Muscle of arm (tissue), 1 donor: ENCODE measurements at regions not wholly inside any gene's neighbourhood (a gene's known extent, or its start where the extent isn't known, plus 50 kb on each side); places are given as distances from the start of the nearest gene placed in this dataset.

Source experiments
- DNase-seq: peaks from one replicate; pipeline ENCODE4 v3.0.0-alpha.2; 2013

DNA sequence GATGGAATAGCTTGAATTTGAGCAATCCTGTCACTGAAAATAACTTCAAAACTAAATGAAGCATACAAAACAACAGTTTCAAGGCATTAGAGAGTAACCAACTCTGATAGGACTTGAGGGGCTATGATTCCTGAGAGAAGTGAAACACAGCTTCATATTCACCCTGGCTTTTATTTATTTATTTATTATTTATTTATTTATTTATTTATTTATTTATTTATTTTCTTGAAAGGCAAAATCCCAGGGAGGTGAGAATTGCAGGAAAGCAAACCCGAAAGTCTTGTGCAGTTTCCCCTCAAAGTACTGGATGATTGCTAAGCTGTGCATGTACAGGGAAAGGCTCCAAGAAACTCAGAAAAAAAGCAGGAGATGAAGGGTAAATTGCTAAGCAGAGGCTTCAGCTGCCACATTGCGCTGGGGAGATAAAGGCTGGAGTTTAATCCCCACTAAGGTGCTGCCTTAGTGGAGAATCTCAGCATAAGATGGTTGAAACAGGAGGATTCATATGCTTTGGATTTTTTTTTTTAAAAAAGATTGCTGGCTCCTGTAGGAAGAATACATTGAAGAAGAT, 72.9 kb upstream of the COL24A1 start:
- DNase-seq: no peak

DNA sequence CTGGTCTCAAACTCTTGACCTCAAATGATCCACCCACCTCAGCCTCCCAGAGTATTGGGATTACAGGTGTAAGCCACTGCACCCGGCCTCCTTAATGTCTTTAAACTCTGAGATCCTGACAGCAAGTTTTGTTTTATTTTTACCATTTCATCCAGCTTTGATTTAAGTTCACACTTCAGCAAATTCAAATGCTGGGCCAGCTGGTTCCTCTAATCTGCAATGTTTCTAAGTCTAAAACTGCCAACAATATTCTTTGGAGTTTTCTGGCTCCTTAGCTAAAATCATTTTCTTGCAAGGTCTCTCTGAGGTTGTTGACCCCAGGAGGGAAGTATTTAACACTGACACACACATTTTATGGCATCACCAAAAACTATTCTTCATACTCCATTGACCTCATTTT, 72.0 kb upstream of the COL24A1 start:
- DNase-seq: no peak

DNA sequence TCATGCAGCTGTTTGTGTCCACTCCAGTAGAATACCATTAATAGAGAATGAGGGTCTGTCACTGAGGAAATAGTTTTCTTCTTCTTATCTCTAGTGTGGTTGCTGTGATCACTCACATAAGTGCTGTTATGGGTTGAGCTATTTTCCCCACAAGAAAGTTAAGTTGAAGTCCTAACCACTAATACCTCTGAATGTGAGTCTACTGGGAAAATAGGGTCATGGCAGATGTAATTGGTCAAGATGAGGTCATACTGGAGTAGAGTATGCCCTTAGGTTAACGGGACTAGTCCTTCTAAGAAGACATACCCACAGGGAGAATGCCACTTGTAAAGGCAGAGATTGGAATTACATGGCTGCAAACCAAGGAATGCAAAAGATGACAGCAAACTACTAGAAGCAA, 70.5 kb upstream of the COL24A1 start:
- no peak for DNase-seq

GRCh38 chr1:86226204-86226603, 69.6 kb upstream of the COL24A1 start:
- no peak for DNase-seq

DNA sequence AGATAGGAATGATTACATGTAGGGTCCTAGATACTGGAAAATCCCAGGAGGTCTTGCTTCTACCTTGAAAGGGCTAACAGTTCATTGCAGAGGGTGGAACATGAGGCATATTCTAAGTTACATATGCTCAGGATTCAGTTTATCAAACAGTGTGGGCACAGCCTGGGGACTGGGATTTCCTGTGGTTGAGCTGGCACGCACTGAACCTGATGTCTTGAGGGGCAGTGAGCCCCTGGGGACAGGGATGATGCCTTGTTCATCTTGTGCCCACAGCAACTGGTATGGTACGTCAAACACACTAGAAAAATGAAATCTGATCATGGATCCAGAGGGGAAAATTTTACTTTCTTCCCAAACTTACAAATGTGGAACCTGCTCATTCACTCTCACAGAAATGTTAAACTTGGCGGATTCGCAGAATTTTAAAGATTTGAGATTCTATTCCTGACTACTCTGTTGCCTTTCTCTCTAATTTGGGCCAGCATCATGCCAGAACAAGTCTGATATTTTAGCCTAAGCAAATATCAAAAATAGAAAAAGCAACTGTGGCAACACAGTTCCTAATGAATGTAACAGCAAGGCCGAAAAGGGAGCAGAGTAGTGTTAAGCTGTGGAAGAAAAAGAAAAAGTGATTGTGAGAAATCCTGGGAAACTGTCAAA, 68.2 kb upstream of the COL24A1 start:
- DNase-seq: no peak

GRCh38 chr1:86218859-86219258, 62.3 kb upstream of the COL24A1 start:
- no peak for DNase-seq

GRCh38 chr1:86214605-86215004, 58.0 kb upstream of the COL24A1 start:
- DNase-seq: no peak

GRCh38 chr1:86209346-86209745, 52.8 kb upstream of the COL24A1 start:
- DNase-seq: peak; percentile 31

DNA sequence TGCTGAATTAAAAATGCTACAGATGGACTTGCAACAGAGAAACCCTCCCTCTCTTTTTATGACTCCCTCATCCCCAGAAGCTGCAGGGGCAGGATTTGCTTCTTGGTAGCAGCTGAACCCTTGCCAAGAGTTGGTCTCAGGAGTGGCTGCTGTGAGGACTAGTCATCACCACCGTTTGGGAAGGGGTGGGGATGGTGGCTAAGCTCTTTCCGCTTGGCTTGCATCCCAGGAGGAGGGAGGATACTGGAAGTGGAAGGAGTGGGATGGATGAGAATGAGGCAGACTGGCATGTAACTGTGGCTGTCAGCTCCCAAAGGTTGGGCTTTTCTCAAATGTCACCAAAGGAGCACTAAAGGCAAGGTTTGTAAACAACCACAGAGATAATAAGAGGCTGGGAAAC, 50.8 kb upstream of the COL24A1 start:
- peak; percentile 62 for DNase-seq
